ENCODE measurements at regions not wholly inside any gene's neighbourhood (a gene's known extent, or its start where the extent isn't known, plus 50 kb on each side); places are given as distances from the start of the nearest gene placed in this dataset.

DNA sequence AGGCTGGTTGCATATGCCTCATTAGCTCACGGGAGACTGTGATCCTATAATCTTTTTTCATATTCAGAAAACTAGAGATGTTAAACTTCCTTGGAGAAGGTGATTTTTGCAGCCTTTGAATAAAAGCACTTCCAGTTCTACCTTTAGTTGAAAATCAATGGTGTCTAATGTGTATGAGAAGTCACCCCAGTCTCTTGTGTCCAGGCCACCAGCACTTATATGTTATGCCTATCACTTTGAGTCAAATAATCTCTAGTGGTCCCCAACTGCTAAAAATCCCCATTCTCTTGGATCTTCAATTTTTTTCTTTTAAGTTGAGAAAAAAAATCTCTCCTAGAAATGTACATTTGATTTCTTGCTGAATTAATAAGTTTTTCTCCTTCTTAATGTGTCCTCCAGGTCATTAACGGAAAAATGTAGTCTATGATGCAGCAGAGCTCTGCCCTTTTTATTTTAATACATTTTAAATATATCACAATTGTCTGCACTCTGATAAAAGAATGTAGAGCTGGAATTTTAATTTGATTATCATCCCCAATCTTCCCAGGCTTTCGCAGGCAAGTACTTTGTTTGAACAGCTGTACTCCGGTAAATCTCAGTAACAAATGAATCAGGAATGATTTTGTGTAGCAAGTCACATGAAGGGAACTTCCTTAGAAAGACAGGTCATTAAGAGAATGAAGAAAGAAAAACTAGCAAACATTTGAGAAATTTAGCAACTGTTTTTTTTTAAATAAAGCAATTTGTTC lies 147.0 kb downstream of the SOX4 start:
- DNase-seq (ENCODE audit: low read depth in 1 of 2, low spot score in 1 of 2) (no peak), FAIRE-seq (no peak), ATAC-seq (no peak)
- Histone ChIP-seq H3K4me2 (peak overlapping the region; percentile 61), H3K27ac (peak overlapping the region; percentile 72 to 89), H3K4me3 (no peak overlapping the region), H3K4me1 (peaks cover 62% of the 10 kb centered on the region), H3K9me3 (no peaks in the 10 kb centered on the region)
- 59% methylated on average over 4 of the region's 4 CpGs for WGBS (ENCODE audit: missing lambda C conversion rate)
- ChIA-PET POLR2A (interaction anchor here (1.1 kb wide), 1 partner anchor 147 kb away, joined by 3 read pairs; the partner anchor contains the start of gene SOX4), CTCF (no interaction called here)
- no peak for TF ChIP-seq HEYL (CRISPR knock-in tag; IDR thresholded peaks at IDR 0.05)
- TF ChIP-seq POLR2A (IDR thresholded peaks at IDR 0.05; ENCODE audit: low read length), result no peak
- TF ChIP-seq RAD21 (conservative IDR thresholded peaks at IDR 0.05 in 1 of 2, IDR thresholded peaks at IDR 0.05 in 1 of 2), result no peak
- TF ChIP-seq MAZ (IDR thresholded peaks at IDR 0.05; ENCODE audit: borderline replicate concordance, low read depth, low read length), result no peak
- peak; percentile 12; the same call in 1 of the 2 replicates for TF ChIP-seq GATA3 (IDR thresholded peaks at IDR 0.05; ENCODE audit: borderline replicate concordance)

DNA sequence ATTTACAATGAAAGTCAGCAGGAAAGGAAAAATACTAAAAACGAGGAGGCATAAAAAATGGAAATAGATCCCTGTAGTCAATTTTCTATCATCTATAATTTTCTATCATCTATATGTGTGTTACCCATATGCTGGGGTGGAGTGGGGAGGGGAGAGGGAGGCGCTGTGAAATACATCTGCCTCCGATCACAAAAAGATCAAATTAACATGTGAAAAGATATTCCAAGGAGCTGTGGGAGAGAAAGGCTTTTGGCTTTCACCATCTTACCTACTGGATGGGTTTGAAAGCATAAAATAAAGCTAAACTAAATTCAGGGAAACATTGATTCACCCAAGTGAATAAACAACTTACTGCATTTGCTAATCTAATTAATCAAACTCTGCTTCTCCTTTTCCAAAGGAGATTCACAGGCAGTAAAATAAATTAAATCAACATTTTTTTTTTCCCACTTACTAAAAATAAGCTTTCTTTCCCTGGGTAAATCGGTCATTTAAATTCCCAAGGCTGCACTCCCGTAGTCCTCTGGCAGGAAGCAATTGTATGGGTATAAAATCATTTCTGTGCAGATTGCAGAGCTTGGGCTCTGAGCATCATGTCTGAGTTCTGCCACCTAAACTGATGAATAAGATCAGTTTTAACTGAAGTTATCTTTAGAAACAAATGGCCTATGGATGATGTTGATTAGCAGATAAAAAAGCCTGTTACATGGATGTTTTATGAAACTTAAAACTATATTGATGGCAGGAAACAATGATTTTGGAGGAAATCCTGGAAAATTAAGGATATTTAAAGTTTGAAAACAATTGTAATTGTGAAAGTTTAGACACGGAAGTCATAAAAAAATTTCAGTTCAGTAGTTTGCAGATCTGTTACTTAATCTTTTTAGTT lies 147.9 kb downstream of the SOX4 start:
- H3K9me3 ChIP-seq, result no peaks in the 10 kb centered on the region
- ChIA-PET CTCF (interaction anchor here (0.7 kb wide), 1 partner anchor 8 kb away, joined by 3 read pairs; no protein-coding TSS in a partner anchor), POLR2A (interaction anchor here (1.1 kb wide), 2 partner anchors 148 to 372 kb away, joined by 3 to 6 read pairs; partner anchors contain the start of gene SOX4)
- peak overlapping the region; percentile 61 for H3K4me2 ChIP-seq
- peaks cover 55% of the 10 kb centered on the region for H3K4me1 ChIP-seq
- ATAC-seq, result no peak
- peak overlapping the region; percentile 72 to 84 for H3K27ac ChIP-seq
- TF ChIP-seq HEYL (CRISPR knock-in tag; IDR thresholded peaks at IDR 0.05) (no peak), HDAC2 (IDR thresholded peaks at IDR 0.05) (no peak)
- FAIRE-seq, result no peak
- no peak for DNase-seq (ENCODE audit: low read depth in 1 of 2, low spot score in 1 of 2)
- H3K4me3 ChIP-seq, result no peak overlapping the region
- 52% methylated on average over 6 of the region's 6 CpGs for WGBS (ENCODE audit: missing lambda C conversion rate)

DNA sequence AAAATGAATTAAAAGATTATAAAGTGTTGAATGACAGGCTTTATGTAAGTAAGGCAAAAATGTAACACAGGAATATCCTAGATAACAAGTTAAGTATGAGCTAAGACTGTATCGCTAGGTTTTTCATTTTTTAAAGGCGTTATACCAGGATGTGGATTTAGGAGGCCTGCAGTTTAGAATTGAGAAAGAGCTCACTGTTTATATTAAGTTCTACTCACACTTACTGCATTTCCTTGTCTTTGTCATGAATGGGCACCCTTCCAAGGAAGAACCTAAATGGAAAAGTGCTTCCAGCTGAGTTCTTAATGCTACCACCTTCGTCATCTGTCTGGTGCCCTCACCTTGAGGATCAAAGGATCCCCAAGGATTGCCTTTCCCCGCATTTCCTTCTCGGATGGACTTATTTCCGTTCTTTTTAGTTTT lies 148.7 kb downstream of the SOX4 start:
- FAIRE-seq (peak; percentile 46), ATAC-seq (peak; percentile 33 to 45; a peak in 3 of 6 replicates), DNase-seq (ENCODE audit: low read depth in 1 of 2, low spot score in 1 of 2) (peak; percentile 21 to 83)
- ChIA-PET POLR2A (interaction anchor here (0.7 to 1.2 kb wide), 5 partner anchors 144 to 371 kb away, joined by 3 to 6 read pairs (median 3); partner anchors contain the start of gene SOX4), CTCF (interaction anchor here (0.6 to 0.7 kb wide), 2 partner anchors 9 to 299 kb away, joined by 3 to 5 read pairs; no protein-coding TSS in a partner anchor)
- no peaks in the 10 kb centered on the region for H3K9me3 ChIP-seq
- H3K4me3 ChIP-seq, result no peak overlapping the region
- WGBS (ENCODE audit: missing lambda C conversion rate), result 9% methylated on average over 6 of the region's 6 CpGs
- peaks cover 55% of the 10 kb centered on the region for H3K4me1 ChIP-seq
- H3K27ac ChIP-seq, result peak overlapping the region; percentile 72 to 80
- H3K4me2 ChIP-seq, result peak overlapping the region; percentile 61
- TF ChIP-seq CEBPB (IDR thresholded peaks at IDR 0.05) (0 out of 4 replicates have a peak, but pooled peaks have one; percentile 22 to 58), HOXB13 (CRISPR knock-in tag; IDR thresholded peaks at IDR 0.05; ENCODE audit: low read depth) (no peak), E2F6 (IDR thresholded peaks at IDR 0.05; ENCODE audit: borderline replicate concordance, low read depth) (no peak), HOXA7 (CRISPR knock-in tag; IDR thresholded peaks at IDR 0.05) (no peak), POLR2A (IDR thresholded peaks at IDR 0.05; ENCODE audit: low read length) (no peak), HES2 (IDR thresholded peaks at IDR 0.05) (no peak), ZNF302 (CRISPR knock-in tag; IDR thresholded peaks at IDR 0.05) (no peak), JUNB (IDR thresholded peaks at IDR 0.05) (peak; percentile 50; the same call in 1 of the 2 replicates), EP300 (IDR thresholded peaks at IDR 0.05) (peak; percentile 71; a peak in 3 of 5 replicates), EHMT2 (IDR thresholded peaks at IDR 0.05; ENCODE audit: low read depth) (no peak), USF2 (IDR thresholded peaks at IDR 0.05) (no peak), RNF2 (IDR thresholded peaks at IDR 0.05; ENCODE audit: borderline replicate concordance, low read depth) (no peak), MAFK (IDR thresholded peaks at IDR 0.05; ENCODE audit: partially characterized antibody) (no peak), NFE2L2 (conservative IDR thresholded peaks at IDR 0.05; ENCODE audit: low read length) (no peak), FOSL2 (IDR thresholded peaks at IDR 0.05) (0 out of 2 replicates have a peak, but pooled peaks have one; percentile 40), FOSL2 (CRISPR knock-in tag; IDR thresholded peaks at IDR 0.05) (peak; percentile 70), TP53 (CRISPR knock-in tag; IDR thresholded peaks at IDR 0.05) (no peak), HDAC2 (IDR thresholded peaks at IDR 0.05) (no peak), SMC3 (IDR thresholded peaks at IDR 0.05) (peak; percentile 18; the same call in 1 of the 3 replicates), SREBF2 (IDR thresholded peaks at IDR 0.05) (no peak), POLR2AphosphoS2 (conservative IDR thresholded peaks at IDR 0.05; ENCODE audit: low read length) (no peak), HEYL (CRISPR knock-in tag; IDR thresholded peaks at IDR 0.05) (no peak)
- TF ChIP-seq, protein P1, sequence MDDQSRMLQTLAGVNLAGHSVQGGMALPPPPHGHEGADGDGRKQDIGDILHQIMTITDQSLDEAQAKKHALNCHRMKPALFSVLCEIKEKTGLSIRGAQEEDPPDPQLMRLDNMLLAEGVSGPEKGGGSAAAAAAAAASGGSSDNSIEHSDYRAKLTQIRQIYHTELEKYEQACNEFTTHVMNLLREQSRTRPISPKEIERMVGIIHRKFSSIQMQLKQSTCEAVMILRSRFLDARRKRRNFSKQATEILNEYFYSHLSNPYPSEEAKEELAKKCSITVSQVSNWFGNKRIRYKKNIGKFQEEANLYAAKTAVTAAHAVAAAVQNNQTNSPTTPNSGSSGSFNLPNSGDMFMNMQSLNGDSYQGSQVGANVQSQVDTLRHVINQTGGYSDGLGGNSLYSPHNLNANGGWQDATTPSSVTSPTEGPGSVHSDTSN (IDR thresholded peaks at IDR 0.05), result no peak
- TF ChIP-seq, protein P2, sequence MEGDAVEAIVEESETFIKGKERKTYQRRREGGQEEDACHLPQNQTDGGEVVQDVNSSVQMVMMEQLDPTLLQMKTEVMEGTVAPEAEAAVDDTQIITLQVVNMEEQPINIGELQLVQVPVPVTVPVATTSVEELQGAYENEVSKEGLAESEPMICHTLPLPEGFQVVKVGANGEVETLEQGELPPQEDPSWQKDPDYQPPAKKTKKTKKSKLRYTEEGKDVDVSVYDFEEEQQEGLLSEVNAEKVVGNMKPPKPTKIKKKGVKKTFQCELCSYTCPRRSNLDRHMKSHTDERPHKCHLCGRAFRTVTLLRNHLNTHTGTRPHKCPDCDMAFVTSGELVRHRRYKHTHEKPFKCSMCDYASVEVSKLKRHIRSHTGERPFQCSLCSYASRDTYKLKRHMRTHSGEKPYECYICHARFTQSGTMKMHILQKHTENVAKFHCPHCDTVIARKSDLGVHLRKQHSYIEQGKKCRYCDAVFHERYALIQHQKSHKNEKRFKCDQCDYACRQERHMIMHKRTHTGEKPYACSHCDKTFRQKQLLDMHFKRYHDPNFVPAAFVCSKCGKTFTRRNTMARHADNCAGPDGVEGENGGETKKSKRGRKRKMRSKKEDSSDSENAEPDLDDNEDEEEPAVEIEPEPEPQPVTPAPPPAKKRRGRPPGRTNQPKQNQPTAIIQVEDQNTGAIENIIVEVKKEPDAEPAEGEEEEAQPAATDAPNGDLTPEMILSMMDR (IDR thresholded peaks at IDR 0.05), result no peak

Data from A549 (cell line).